K562 (cell line): ENCODE measurements at regions not wholly inside any gene's neighbourhood (a gene's known extent, or its start where the extent isn't known, plus 50 kb on each side); places are given as distances from the start of the nearest gene placed in this dataset.

ENCODE experiments used
- ATAC-seq: fragments of 200-7000 bp; cut with Tn5 transposase; 3 replicates; pipeline ENCODE4 v1.9.1; 2020; ENCODE audit warnings: moderate library complexity
- BruUV-seq: library from RNA; stranded (reverse); fragments of 400-500 nt; replicated peaks from 2 replicates; lab custom pipeline; 2021; lab: Mats Ljungman, UMichigan
- CTCF ChIA-PET: fragments of 300-600 bp; formaldehyde crosslinking; extraction: SDS; loops from one replicate; lab custom pipeline; 2021; ENCODE audit warnings: low intra/inter-chr PET ratio; lab: Yijun Ruan, JAX
- POLR2A ChIA-PET: fragments of 300-600, 350-650 bp; sonication (Branson Sonifier 250); formaldehyde crosslinking; extraction: SDS; loops from one replicate; lab custom pipeline; 2021; ENCODE audit warnings: antibody characterized with exemption, inconsistent platforms; lab: Yijun Ruan, JAX
- DNase-seq, 4 experiments: peaks; one replicate each; pipeline versions ENCODE4 v3.0.0 to v3.0.0-alpha.2; 2011 to 2018; ENCODE audit warnings: low spot score in 3 of 4, mixed read lengths in 3 of 4; ENCODE audit errors: extremely low read depth in 1 of 4
- FAIRE-seq: peaks from 2 replicates; lab custom pipeline; 2011; peaks lifted over from hg19 to GRCh38; lab: Jason Lieb, UNC
- H2AFZ ChIP-seq: 2 replicates; pipeline ENCODE4 v1.6.0; 2011; ENCODE audit warnings: low read depth, low read length, control low read depth, inconsistent platforms
- H3K27ac ChIP-seq: fragments of 200-600 bp; 3 replicates; pipeline ENCODE4 v1.8.0; 2011; ENCODE audit warnings: low read depth, mild to moderate bottlenecking, control low read depth, inconsistent platforms, low read length, moderate library complexity, mixed read lengths; ENCODE audit errors: extremely low read depth
- H3K27me3 ChIP-seq, 2 experiments: fragments of 300-600 bp in 1 of 2; 2 replicates in 1 of 2; 3 replicates in 1 of 2; pipeline versions ENCODE4 v1.6.0 to v1.8.0; 2011; ENCODE audit warnings: inconsistent platforms in 2 of 2, low read length in 2 of 2, mild to moderate bottlenecking in 1 of 2, mixed read lengths in 1 of 2, moderate library complexity in 1 of 2; ENCODE audit not compliant: control insufficient read depth in 2 of 2, insufficient read depth in 2 of 2
- H3K36me3 ChIP-seq: fragments of 300-600 bp; 3 replicates; pipeline ENCODE4 v1.8.0; 2011; ENCODE audit warnings: mild to moderate bottlenecking, low read length, inconsistent platforms; ENCODE audit not compliant: control insufficient read depth, insufficient read depth
- H3K4me1 ChIP-seq, 2 experiments: fragments of 200-600 bp in 1 of 2; replicated peaks in 1 of 2; 2 replicates in 1 of 2; 3 replicates in 1 of 2; pipeline versions ENCODE4 v1.5.1 to v1.8.0; 2011; ENCODE audit warnings: inconsistent platforms in 2 of 2, low read length in 2 of 2, mild to moderate bottlenecking in 1 of 2, mixed read lengths in 1 of 2, moderate library complexity in 1 of 2; ENCODE audit not compliant: control insufficient read depth in 2 of 2, insufficient read depth in 2 of 2
- H3K4me2 ChIP-seq: 2 replicates; pipeline ENCODE4 v1.6.1; 2011; ENCODE audit warnings: low read length, control low read depth, inconsistent platforms, mixed read lengths; ENCODE audit not compliant: insufficient read depth
- H3K4me3 ChIP-seq: fragments of 200-600 bp; sonication (generic), shearing (Covaris generic); 2 replicates; pipeline ENCODE4 v1.5.1; 2016; ENCODE audit warnings: control low read depth, inconsistent platforms
- H3K79me2 ChIP-seq: fragments of 200-600 bp; 3 replicates; pipeline ENCODE4 v1.8.0; 2011; ENCODE audit warnings: low read length, inconsistent platforms; ENCODE audit not compliant: control insufficient read depth, insufficient read depth
- H3K9ac ChIP-seq, 2 experiments: 2 replicates each; pipeline versions ENCODE4 v1.6.0 to v1.6.1; 2011; ENCODE audit warnings: low read depth in 2 of 2, low read length in 2 of 2, control low read depth in 1 of 2, inconsistent platforms in 1 of 2, mild to moderate bottlenecking in 1 of 2, mixed read lengths in 1 of 2; ENCODE audit not compliant: insufficient read depth in 1 of 2
- H3K9me1 ChIP-seq: one replicate; pipeline ENCODE4 v1.6.0; 2011; ENCODE audit warnings: inconsistent platforms, mild to moderate bottlenecking, low read length, moderate library complexity; ENCODE audit not compliant: control insufficient read depth, insufficient read depth
- H3K9me3 ChIP-seq: replicated peaks from 2 replicates; pipeline ENCODE4 v1.5.1; 2011; ENCODE audit warnings: low read depth, low read length, inconsistent platforms; ENCODE audit not compliant: control insufficient read depth, insufficient read depth
- H4K20me1 ChIP-seq: replicated peaks from 2 replicates; pipeline ENCODE4 v1.6.1; 2011; ENCODE audit warnings: low read length, inconsistent platforms, mixed read lengths; ENCODE audit not compliant: control insufficient read depth, insufficient read depth
- ZNF707 ChIP-seq: fragments of 250-450 bp; sonication (Bioruptor Pico); conservative IDR thresholded peaks from 2 replicates; pipeline ENCODE4 v1.8.0; 2022; ENCODE audit warnings: inconsistent platforms, mild to moderate bottlenecking, moderate library complexity
- WGBS: fragments of 100-300 bp; shearing (Covaris generic); methylation state at CpG from one replicate; pipeline ENCODE4 v1.1.6; 2016; ENCODE audit warnings: low coverage, mixed read lengths; ENCODE audit not compliant: insufficient coverage; ENCODE audit errors: missing lambda C conversion rate; 5-methylcytosine and 5-hydroxymethylcytosine counted together
- in situ Hi-C: fragments of 300-500 bp; cut with MboI; formaldehyde crosslinking; loops from 4 replicates; pipeline ENCODE4 v1.15.0; 2018; ENCODE audit warnings: inconsistent platforms, mixed read lengths
- intact Hi-C: fragments of 100-400 bp; cut with micrococcal nuclease; formaldehyde crosslinking; loops from 2 replicates; pipeline ENCODE4 v1.14.2; 2022
- TF ChIP-seq, protein P1 (sequence below): fragments of 450-650 bp; IDR thresholded peaks from 2 replicates; pipeline ENCODE4 v1.6.1; 2016; ENCODE audit warnings: borderline replicate concordance
- TF ChIP-seq, protein P2 (sequence below): fragments of 450-650 bp; IDR thresholded peaks from 2 replicates; pipeline ENCODE4 v1.6.1; 2016; ENCODE audit warnings: mild to moderate bottlenecking, moderate library complexity

DNA sequence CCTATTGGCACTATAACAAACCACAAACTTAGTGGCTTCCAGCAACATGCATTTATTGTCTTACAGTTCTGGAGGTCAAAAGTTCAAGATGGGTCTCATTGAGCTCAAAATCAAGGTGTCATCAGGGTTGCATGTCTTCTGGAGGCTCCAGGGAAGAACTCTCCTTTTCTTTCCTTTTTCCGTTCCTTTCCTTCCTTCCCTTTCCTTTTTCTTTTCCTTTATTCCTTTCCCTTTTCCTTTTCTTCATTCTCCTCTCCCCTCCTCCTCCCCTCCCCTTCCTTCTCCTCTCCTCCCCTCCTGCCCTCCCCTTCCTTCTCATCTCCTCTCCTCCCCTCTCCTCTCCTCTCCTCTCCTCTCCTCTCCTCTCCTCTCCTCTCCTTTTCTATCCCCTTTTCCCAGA is 460.2 kb upstream of the CDH4 start (continued):
- TF ChIP-seq, protein P1, sequence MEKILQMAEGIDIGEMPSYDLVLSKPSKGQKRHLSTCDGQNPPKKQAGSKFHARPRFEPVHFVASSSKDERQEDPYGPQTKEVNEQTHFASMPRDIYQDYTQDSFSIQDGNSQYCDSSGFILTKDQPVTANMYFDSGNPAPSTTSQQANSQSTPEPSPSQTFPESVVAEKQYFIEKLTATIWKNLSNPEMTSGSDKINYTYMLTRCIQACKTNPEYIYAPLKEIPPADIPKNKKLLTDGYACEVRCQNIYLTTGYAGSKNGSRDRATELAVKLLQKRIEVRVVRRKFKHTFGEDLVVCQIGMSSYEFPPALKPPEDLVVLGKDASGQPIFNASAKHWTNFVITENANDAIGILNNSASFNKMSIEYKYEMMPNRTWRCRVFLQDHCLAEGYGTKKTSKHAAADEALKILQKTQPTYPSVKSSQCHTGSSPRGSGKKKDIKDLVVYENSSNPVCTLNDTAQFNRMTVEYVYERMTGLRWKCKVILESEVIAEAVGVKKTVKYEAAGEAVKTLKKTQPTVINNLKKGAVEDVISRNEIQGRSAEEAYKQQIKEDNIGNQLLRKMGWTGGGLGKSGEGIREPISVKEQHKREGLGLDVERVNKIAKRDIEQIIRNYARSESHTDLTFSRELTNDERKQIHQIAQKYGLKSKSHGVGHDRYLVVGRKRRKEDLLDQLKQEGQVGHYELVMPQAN = no peak

DNA sequence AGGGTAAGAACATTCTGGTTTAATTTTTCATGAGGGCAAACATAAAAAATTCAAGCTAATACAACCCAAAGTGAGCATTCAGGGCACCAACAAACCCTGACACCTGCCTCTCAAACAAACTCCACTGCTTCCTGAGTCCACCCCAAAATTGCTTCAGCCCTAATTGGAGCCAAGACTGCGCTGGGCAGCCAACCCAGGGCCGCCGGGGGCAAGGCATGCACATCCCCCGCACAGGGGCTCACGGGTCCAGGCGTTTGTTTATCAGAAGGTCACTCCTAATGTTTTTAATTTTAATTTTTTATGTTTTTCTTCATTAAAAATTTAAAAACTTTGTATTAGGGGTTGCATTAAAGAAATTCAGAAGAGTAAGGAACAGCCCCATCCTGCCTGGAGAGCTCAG is 459.1 kb upstream of the CDH4 start:
- no peaks in the 10 kb centered on the region for H3K36me3 ChIP-seq
- intact Hi-C loops = no loop called here
- CTCF ChIA-PET = no interaction called here
- no peak for FAIRE-seq
- no peaks in the 10 kb centered on the region for H4K20me1 ChIP-seq
- 1% methylated on average over 6 of the region's 6 CpGs for WGBS
- no peaks in the 10 kb centered on the region for H3K79me2 ChIP-seq
- no peaks in the 10 kb centered on the region for H3K9me1 ChIP-seq
- POLR2A ChIA-PET = no interaction called here
- no peak for ATAC-seq
- H3K27ac ChIP-seq = no peak overlapping the region
- no peaks in the 10 kb centered on the region for H3K4me1 ChIP-seq
- no peak overlapping the region for H3K4me2 ChIP-seq
- no peak overlapping the region for H3K9ac ChIP-seq
- peaks cover 0 to 9% of the 10 kb centered on the region in 2 experiments; a peak in 1 of 5 replicates for H3K27me3 ChIP-seq
- DNase-seq = no peak
- BruUV-seq = no TSS peak
- no peaks in the 10 kb centered on the region for H3K9me3 ChIP-seq
- in situ Hi-C loops = no loop called here
- no peak overlapping the region for H2AFZ ChIP-seq
- no peak overlapping the region for H3K4me3 ChIP-seq
- TF ChIP-seq ZNF707 = no peak
- TF ChIP-seq, protein P2, sequence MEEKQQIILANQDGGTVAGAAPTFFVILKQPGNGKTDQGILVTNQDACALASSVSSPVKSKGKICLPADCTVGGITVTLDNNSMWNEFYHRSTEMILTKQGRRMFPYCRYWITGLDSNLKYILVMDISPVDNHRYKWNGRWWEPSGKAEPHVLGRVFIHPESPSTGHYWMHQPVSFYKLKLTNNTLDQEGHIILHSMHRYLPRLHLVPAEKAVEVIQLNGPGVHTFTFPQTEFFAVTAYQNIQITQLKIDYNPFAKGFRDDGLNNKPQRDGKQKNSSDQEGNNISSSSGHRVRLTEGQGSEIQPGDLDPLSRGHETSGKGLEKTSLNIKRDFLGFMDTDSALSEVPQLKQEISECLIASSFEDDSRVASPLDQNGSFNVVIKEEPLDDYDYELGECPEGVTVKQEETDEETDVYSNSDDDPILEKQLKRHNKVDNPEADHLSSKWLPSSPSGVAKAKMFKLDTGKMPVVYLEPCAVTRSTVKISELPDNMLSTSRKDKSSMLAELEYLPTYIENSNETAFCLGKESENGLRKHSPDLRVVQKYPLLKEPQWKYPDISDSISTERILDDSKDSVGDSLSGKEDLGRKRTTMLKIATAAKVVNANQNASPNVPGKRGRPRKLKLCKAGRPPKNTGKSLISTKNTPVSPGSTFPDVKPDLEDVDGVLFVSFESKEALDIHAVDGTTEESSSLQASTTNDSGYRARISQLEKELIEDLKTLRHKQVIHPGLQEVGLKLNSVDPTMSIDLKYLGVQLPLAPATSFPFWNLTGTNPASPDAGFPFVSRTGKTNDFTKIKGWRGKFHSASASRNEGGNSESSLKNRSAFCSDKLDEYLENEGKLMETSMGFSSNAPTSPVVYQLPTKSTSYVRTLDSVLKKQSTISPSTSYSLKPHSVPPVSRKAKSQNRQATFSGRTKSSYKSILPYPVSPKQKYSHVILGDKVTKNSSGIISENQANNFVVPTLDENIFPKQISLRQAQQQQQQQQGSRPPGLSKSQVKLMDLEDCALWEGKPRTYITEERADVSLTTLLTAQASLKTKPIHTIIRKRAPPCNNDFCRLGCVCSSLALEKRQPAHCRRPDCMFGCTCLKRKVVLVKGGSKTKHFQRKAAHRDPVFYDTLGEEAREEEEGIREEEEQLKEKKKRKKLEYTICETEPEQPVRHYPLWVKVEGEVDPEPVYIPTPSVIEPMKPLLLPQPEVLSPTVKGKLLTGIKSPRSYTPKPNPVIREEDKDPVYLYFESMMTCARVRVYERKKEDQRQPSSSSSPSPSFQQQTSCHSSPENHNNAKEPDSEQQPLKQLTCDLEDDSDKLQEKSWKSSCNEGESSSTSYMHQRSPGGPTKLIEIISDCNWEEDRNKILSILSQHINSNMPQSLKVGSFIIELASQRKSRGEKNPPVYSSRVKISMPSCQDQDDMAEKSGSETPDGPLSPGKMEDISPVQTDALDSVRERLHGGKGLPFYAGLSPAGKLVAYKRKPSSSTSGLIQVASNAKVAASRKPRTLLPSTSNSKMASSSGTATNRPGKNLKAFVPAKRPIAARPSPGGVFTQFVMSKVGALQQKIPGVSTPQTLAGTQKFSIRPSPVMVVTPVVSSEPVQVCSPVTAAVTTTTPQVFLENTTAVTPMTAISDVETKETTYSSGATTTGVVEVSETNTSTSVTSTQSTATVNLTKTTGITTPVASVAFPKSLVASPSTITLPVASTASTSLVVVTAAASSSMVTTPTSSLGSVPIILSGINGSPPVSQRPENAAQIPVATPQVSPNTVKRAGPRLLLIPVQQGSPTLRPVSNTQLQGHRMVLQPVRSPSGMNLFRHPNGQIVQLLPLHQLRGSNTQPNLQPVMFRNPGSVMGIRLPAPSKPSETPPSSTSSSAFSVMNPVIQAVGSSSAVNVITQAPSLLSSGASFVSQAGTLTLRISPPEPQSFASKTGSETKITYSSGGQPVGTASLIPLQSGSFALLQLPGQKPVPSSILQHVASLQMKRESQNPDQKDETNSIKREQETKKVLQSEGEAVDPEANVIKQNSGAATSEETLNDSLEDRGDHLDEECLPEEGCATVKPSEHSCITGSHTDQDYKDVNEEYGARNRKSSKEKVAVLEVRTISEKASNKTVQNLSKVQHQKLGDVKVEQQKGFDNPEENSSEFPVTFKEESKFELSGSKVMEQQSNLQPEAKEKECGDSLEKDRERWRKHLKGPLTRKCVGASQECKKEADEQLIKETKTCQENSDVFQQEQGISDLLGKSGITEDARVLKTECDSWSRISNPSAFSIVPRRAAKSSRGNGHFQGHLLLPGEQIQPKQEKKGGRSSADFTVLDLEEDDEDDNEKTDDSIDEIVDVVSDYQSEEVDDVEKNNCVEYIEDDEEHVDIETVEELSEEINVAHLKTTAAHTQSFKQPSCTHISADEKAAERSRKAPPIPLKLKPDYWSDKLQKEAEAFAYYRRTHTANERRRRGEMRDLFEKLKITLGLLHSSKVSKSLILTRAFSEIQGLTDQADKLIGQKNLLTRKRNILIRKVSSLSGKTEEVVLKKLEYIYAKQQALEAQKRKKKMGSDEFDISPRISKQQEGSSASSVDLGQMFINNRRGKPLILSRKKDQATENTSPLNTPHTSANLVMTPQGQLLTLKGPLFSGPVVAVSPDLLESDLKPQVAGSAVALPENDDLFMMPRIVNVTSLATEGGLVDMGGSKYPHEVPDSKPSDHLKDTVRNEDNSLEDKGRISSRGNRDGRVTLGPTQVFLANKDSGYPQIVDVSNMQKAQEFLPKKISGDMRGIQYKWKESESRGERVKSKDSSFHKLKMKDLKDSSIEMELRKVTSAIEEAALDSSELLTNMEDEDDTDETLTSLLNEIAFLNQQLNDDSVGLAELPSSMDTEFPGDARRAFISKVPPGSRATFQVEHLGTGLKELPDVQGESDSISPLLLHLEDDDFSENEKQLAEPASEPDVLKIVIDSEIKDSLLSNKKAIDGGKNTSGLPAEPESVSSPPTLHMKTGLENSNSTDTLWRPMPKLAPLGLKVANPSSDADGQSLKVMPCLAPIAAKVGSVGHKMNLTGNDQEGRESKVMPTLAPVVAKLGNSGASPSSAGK = no peak
